Ectodermal cell (in vitro differentiated cells): ENCODE measurements at regions not wholly inside any gene's neighbourhood (a gene's known extent, or its start where the extent isn't known, plus 50 kb on each side); places are given as distances from the start of the nearest gene placed in this dataset.

Experiments
- H3K27ac ChIP-seq: 2 replicates; pipeline ENCODE4 v1.7.0; 2013; ENCODE audit warnings: mild to moderate bottlenecking, low read depth, low read length; ENCODE audit not compliant: insufficient read depth, poor library complexity, severe bottlenecking
- H3K27me3 ChIP-seq: 2 replicates; pipeline ENCODE4 v1.7.0; 2013; ENCODE audit warnings: mild to moderate bottlenecking, low read length; ENCODE audit not compliant: insufficient read depth, control insufficient read depth, poor library complexity, severe bottlenecking
- H3K36me3 ChIP-seq: one replicate; pipeline ENCODE4 v1.7.0; 2013; ENCODE audit warnings: low read length; ENCODE audit not compliant: control insufficient read depth, insufficient read depth
- H3K4me1 ChIP-seq: one replicate; pipeline ENCODE4 v1.7.0; 2013; ENCODE audit warnings: low read length; ENCODE audit not compliant: control insufficient read depth, insufficient read depth
- H3K4me3 ChIP-seq: 2 replicates; pipeline ENCODE4 v1.7.0; 2013; ENCODE audit warnings: low read depth, low read length, control low read depth; ENCODE audit not compliant: insufficient read depth
- H3K9me3 ChIP-seq: 2 replicates; pipeline ENCODE4 v1.7.0; 2013; ENCODE audit warnings: mild to moderate bottlenecking, low read length, moderate library complexity; ENCODE audit not compliant: control insufficient read depth
- WGBS, 2 experiments: methylation state at CpG; one replicate each; pipeline ENCODE4 v1.1.7; 2013; ENCODE audit warnings: missing lambda C conversion rate in 2 of 2; 5-methylcytosine and 5-hydroxymethylcytosine counted together

- Histone ChIP-seq H3K27ac (no peak overlapping the region), H3K9me3 (no peaks in the 10 kb centered on the region), H3K27me3 (no peaks in the 10 kb centered on the region), H3K36me3 (no peaks in the 10 kb centered on the region), H3K4me3 (no peak overlapping the region), H3K4me1 (no peaks in the 10 kb centered on the region)
- WGBS, 2 experiments: 100% methylated on average over 1 to 2 of the region's 2 CpGs
Observed at GRCh38 chr3:177924261-177924660, 612.0 kb upstream of the KCNMB2 start.

GRCh38 chr3:177928172-177928873, 607.9 kb upstream of the KCNMB2 start:
- no peaks in the 10 kb centered on the region for H3K9me3 ChIP-seq
- no peaks in the 10 kb centered on the region for H3K27me3 ChIP-seq
- no peak overlapping the region for H3K27ac ChIP-seq
- no peaks in the 10 kb centered on the region for H3K36me3 ChIP-seq
- 83 to 95% methylated on average over 3 to 6 of the region's 6 CpGs for WGBS, 2 experiments
- H3K4me1 ChIP-seq: no peaks in the 10 kb centered on the region
- H3K4me3 ChIP-seq: no peak overlapping the region

- Histone ChIP-seq H3K27ac (no peak overlapping the region), H3K4me1 (no peaks in the 10 kb centered on the region), H3K36me3 (no peaks in the 10 kb centered on the region), H3K27me3 (no peaks in the 10 kb centered on the region), H3K4me3 (no peak overlapping the region), H3K9me3 (no peaks in the 10 kb centered on the region)
- 95 to 97% methylated on average over 2 of the region's 2 CpGs for WGBS, 2 experiments
Observed at GRCh38 chr3:177929310-177929709, 606.9 kb upstream of the KCNMB2 start.

GRCh38 chr3:177930771-177931170, 605.5 kb upstream of the KCNMB2 start:
- H3K27ac ChIP-seq: no peak overlapping the region
- H3K4me1 ChIP-seq: no peaks in the 10 kb centered on the region
- 92 to 100% methylated on average over 1 to 2 of the region's 2 CpGs for WGBS, 2 experiments
- H3K27me3 ChIP-seq: no peaks in the 10 kb centered on the region
- H3K36me3 ChIP-seq: no peaks in the 10 kb centered on the region
- no peak overlapping the region for H3K4me3 ChIP-seq
- no peaks in the 10 kb centered on the region for H3K9me3 ChIP-seq

- Histone ChIP-seq H3K36me3 (no peaks in the 10 kb centered on the region), H3K27ac (no peak overlapping the region), H3K4me3 (no peak overlapping the region), H3K4me1 (no peaks in the 10 kb centered on the region), H3K9me3 (no peaks in the 10 kb centered on the region), H3K27me3 (no peaks in the 10 kb centered on the region)
- 91 to 92% methylated on average over 2 of the region's 2 CpGs for WGBS, 2 experiments
Observed at GRCh38 chr3:177931346-177931745, 604.9 kb upstream of the KCNMB2 start.

GRCh38 chr3:177932346-177932745, 603.9 kb upstream of the KCNMB2 start:
- Histone ChIP-seq H3K36me3 (no peaks in the 10 kb centered on the region), H3K4me3 (no peak overlapping the region), H3K4me1 (no peaks in the 10 kb centered on the region), H3K27ac (no peak overlapping the region), H3K9me3 (no peaks in the 10 kb centered on the region), H3K27me3 (no peaks in the 10 kb centered on the region)
- WGBS, 2 experiments: 88 to 96% methylated on average over 1 of the region's 1 CpG

GRCh38 chr3:177932750-177933660, 603.2 kb upstream of the KCNMB2 start:
- H3K36me3 ChIP-seq: no peaks in the 10 kb centered on the region
- no peaks in the 10 kb centered on the region for H3K4me1 ChIP-seq
- no peak overlapping the region for H3K4me3 ChIP-seq
- 97% methylated on average over 2 to 5 of the region's 5 CpGs for WGBS, 2 experiments
- H3K9me3 ChIP-seq: no peaks in the 10 kb centered on the region
- H3K27me3 ChIP-seq: no peaks in the 10 kb centered on the region
- H3K27ac ChIP-seq: no peak overlapping the region

GRCh38 chr3:177934001-177934891, 602.0 kb upstream of the KCNMB2 start:
- no peak overlapping the region for H3K27ac ChIP-seq
- no peaks in the 10 kb centered on the region for H3K27me3 ChIP-seq
- H3K9me3 ChIP-seq: no peaks in the 10 kb centered on the region
- H3K4me3 ChIP-seq: no peak overlapping the region
- 86 to 91% methylated on average over 8 to 10 of the region's 10 CpGs for WGBS, 2 experiments
- H3K36me3 ChIP-seq: no peaks in the 10 kb centered on the region
- H3K4me1 ChIP-seq: no peaks in the 10 kb centered on the region

GRCh38 chr3:177935047-177935446, 601.2 kb upstream of the KCNMB2 start:
- H3K27ac ChIP-seq: no peak overlapping the region

More at GRCh38 chr3:177935047-177935446, 601.2 kb upstream of the KCNMB2 start:
- Histone ChIP-seq H3K27me3 (no peaks in the 10 kb centered on the region), H3K4me3 (no peak overlapping the region), H3K4me1 (no peaks in the 10 kb centered on the region), H3K36me3 (no peaks in the 10 kb centered on the region), H3K9me3 (no peaks in the 10 kb centered on the region)
- WGBS, 2 experiments: 82 to 93% methylated on average over 4 to 5 of the region's 6 CpGs
